ENCODE measurements at regions not wholly inside any gene's neighbourhood (a gene's known extent, or its start where the extent isn't known, plus 50 kb on each side); places are given as distances from the start of the nearest gene placed in this dataset.

DNA sequence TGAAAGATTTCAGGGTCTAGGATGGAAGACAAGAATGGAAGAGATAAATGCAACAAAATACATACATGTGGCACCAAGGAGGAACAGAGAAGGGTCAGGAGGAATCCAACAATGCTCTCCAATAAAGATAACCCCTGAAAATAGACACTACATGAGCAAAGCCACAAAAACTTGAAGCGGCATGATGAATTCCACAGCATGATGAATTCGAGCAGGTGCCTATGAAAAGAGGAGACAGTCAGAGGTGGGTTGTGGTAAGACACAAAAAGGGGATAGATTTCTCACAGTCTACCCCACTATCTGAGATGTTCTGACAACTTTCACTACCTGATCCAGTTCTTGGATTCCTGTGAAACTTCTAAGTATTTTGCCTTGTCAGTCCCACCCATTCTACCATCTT, 81.5 kb upstream of the PAPPA start:
- Mint-ChIP-seq H3K4me1 (no peaks in the 10 kb centered on the region), H3K36me3 (no peaks in the 10 kb centered on the region), H3K4me3 (no peak overlapping the region), H3K27me3 (no peaks in the 10 kb centered on the region), H3K27ac (no peak overlapping the region), H3K9me3 (no peaks in the 10 kb centered on the region)
- ATAC-seq (ENCODE audit: low read depth) (no peak), DNase-seq (no peak)
- POLR2A ChIA-PET, result no interaction called here

DNA sequence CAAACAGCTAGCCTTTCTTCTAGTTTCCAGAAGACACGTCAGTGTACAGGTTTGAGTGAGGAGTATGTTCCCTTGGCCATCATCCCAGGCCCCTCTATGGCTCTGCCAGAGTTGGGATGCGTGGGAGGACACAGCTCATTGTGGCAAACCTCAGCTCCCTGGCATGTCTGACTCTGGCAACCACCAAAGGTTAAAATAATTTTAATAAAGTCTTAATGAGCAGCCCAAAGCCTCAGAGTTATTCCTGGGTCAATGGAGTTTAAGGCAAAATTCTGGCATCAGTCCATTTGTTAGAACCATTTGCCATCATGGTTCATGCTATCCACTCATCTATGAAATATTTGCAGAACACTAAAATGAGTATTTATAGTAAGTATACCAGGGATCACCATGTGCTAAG, 79.8 kb upstream of the PAPPA start:
- Mint-ChIP-seq H3K36me3 (no peaks in the 10 kb centered on the region), H3K27ac (no peak overlapping the region), H3K27me3 (no peaks in the 10 kb centered on the region), H3K9me3 (no peaks in the 10 kb centered on the region), H3K4me1 (no peaks in the 10 kb centered on the region), H3K4me3 (no peak overlapping the region)
- POLR2A ChIA-PET, result no interaction called here
- ATAC-seq (ENCODE audit: low read depth), result no peak
- no peak for DNase-seq

DNA sequence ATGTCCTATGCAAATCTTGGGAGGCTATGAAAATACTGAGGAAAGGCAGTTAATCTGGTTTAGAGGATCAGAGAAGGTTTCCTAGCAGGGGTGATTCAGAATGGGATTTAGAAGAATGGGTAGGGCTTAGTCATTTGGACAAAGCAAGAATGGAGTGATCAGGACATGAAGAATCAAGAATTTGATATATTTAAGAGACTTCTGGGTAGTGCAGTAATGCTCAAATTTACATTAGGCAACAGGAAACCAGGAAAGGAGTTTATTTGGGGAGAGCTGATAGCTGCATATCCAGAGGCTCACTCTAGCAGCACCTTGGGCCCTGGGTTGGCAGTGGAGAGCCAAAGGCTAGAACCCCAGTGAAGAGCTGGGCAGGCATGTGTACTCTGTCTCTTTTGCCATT, 78.9 kb upstream of the PAPPA start:
- Mint-ChIP-seq H3K4me1 (no peaks in the 10 kb centered on the region), H3K27me3 (no peaks in the 10 kb centered on the region)
- POLR2A ChIA-PET, result no interaction called here

DNA sequence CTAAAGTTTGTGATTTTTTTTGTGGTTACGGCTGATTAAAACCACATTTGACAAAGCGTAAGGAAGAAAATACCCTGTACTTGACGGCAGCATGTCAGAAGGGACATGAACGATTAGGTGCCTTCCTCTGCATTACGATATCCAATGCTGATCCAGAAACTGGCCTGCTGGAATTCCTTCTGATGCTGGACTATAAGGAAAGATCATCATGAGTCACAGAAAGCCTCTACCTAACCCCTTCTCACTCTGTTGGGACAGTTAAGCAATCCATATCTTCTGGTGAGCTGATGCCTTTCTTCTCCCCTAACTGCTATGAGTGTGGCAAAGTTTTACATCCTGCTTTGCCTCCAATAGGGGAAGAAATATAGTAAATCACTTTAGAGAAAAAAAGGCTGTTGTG, 78.4 kb upstream of the PAPPA start:
- H3K27me3 Mint-ChIP-seq, result no peaks in the 10 kb centered on the region
- H3K27ac Mint-ChIP-seq, result no peak overlapping the region
- POLR2A ChIA-PET, result no interaction called here
- H3K4me3 Mint-ChIP-seq, result no peak overlapping the region
- no peaks in the 10 kb centered on the region for H3K4me1 Mint-ChIP-seq
- ATAC-seq (ENCODE audit: low read depth), result no peak
- no peaks in the 10 kb centered on the region for H3K9me3 Mint-ChIP-seq
- no peak for DNase-seq
- H3K36me3 Mint-ChIP-seq, result no peaks in the 10 kb centered on the region

More for the DNA sequence above, 78.9 kb upstream of the PAPPA start:
- no peaks in the 10 kb centered on the region for H3K9me3 Mint-ChIP-seq
- no peak for ATAC-seq (ENCODE audit: low read depth)
- no peak for DNase-seq
- H3K36me3 Mint-ChIP-seq, result no peaks in the 10 kb centered on the region
- no peak overlapping the region for H3K4me3 Mint-ChIP-seq
- H3K27ac Mint-ChIP-seq, result no peak overlapping the region

DNA sequence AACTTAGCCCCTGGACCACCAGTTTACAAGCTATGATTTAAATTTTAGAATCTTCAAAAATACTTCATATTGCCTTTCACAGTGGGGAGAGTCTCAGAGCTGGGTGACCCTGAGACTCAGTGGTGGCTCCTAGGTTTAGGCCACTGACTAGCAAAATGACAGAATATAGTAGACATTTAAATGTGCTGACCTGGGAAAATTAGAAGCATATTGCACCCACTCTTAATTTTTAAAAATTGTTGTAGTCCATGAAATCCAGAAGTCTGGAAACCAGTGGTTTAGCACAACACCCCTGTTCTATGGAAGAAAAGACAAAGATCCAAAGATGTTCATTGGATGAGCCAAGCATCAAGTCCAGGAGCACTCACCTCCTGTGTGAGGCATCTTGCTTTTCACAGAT, 75.0 kb upstream of the PAPPA start:
- POLR2A ChIA-PET, result no interaction called here
- DNase-seq, result no peak

DNA sequence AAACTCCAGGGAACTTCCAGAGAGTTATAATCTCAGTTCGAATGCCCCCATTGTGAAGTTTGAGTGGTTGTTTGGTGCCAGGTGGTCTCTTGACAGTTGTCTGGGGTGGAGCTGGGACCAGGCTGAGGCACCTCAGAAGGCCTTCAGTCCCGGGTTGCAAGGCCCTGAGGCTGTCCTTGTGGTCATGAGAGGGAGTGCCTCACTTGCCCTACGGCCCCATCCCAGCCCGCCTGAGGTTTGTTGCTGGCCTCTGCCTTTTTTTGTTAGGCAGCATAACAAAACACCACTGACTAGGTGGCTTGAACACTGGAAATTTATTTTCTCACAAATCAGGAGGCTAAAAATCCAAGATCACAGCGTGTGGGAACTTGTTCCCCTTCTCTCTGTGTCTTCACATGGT, 73.0 kb upstream of the PAPPA start:
- no peaks in the 10 kb centered on the region for H3K36me3 Mint-ChIP-seq
- no peaks in the 10 kb centered on the region for H3K27me3 Mint-ChIP-seq
- POLR2A ChIA-PET, result no interaction called here
- H3K27ac Mint-ChIP-seq, result no peak overlapping the region
- no peaks in the 10 kb centered on the region for H3K9me3 Mint-ChIP-seq
- DNase-seq (no peak), ATAC-seq (ENCODE audit: low read depth) (no peak)
- no peaks in the 10 kb centered on the region for H3K4me1 Mint-ChIP-seq
- H3K4me3 Mint-ChIP-seq, result no peak overlapping the region

More for the DNA sequence above, 75.0 kb upstream of the PAPPA start:
- Mint-ChIP-seq H3K4me3 (no peak overlapping the region), H3K36me3 (no peaks in the 10 kb centered on the region), H3K27ac (no peak overlapping the region), H3K27me3 (no peaks in the 10 kb centered on the region), H3K9me3 (no peaks in the 10 kb centered on the region), H3K4me1 (no peaks in the 10 kb centered on the region)
- ATAC-seq (ENCODE audit: low read depth), result no peak

DNA sequence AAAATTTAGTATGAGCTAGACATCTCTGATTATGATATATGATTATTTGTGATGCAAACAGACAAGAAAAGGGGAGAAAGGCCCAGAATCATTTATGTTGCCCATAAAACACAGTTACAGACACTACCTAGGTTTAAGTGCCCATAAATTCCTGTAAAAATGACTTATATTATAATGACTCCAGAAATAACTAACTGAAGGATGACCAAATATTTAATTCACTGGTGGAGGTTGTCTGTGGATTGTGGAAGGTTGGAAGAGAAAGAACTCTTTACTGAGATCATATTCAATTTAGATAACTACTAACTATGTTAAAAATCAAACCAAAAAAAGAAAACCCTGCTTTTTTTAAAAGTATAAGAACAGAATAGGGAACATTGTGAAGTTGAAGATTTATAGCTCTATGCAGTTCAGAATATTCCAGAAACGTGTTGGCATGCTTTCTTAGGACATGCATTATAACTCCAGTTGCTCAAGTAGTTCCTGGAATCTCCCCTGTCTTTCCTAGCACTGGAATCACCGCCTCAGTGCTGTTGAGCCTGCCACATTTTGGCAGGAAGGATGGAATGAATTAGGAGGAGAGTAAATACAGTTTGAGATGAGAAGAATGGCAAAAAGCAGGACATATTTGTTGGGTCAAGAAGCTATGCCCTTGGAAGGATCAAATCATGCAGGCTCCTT, 72.0 kb upstream of the PAPPA start:
- POLR2A ChIA-PET, result no interaction called here
- DNase-seq (no peak), ATAC-seq (ENCODE audit: low read depth) (no peak)
- no peak overlapping the region for H3K4me3 Mint-ChIP-seq
- H3K9me3 Mint-ChIP-seq, result no peaks in the 10 kb centered on the region
- H3K27ac Mint-ChIP-seq, result no peak overlapping the region
- no peaks in the 10 kb centered on the region for H3K4me1 Mint-ChIP-seq
- no peaks in the 10 kb centered on the region for H3K36me3 Mint-ChIP-seq
- no peaks in the 10 kb centered on the region for H3K27me3 Mint-ChIP-seq

DNA sequence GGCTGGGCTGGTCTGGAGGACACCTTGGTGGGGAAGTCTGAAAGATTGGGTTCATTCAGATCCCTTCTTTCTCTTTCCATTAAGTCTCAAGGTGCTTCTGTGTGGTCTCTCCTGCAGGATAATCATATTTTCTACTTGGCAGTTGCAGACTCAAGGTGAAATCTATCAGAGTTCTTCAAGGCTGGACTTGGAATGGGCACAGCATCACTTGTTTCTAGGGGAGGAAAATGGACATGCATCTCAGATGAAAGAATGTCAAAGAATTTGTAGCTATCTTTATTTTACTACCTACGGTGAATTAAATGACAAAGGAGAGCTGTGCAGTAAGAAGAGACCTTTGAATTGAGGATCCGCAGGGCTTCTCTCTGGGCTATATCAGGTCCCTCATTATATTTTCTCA, 69.8 kb upstream of the PAPPA start:
- POLR2A ChIA-PET, result no interaction called here
- H3K27me3 Mint-ChIP-seq, result no peaks in the 10 kb centered on the region
- no peaks in the 10 kb centered on the region for H3K36me3 Mint-ChIP-seq
- DNase-seq, result no peak
- no peak overlapping the region for H3K4me3 Mint-ChIP-seq
- ATAC-seq (ENCODE audit: low read depth), result no peak
- H3K27ac Mint-ChIP-seq, result no peak overlapping the region
- H3K9me3 Mint-ChIP-seq, result no peaks in the 10 kb centered on the region
- no peaks in the 10 kb centered on the region for H3K4me1 Mint-ChIP-seq

DNA sequence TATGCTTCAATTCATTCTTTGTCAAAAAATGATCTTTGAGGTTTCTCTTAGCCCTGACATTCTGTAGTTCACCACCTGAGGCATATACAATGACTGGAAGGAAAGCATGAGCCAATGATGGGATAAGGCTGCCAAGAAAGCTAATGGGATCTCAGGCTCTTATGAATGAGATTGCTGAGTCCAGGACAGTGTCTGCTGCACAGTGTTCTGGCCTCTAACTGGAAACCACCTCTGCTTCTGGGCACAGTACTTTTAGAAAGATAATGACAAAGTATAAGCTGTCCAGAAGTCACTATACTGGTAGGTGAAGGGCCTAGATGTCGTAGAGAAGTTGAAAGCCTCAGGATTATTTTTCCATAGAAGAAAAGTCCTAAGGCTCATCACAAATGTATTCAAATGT, 69.1 kb upstream of the PAPPA start:
- Mint-ChIP-seq H3K4me3 (no peak overlapping the region), H3K27me3 (no peaks in the 10 kb centered on the region), H3K4me1 (no peaks in the 10 kb centered on the region), H3K36me3 (no peaks in the 10 kb centered on the region), H3K27ac (no peak overlapping the region), H3K9me3 (no peaks in the 10 kb centered on the region)
- DNase-seq, result no peak
- POLR2A ChIA-PET, result no interaction called here
- no peak for ATAC-seq (ENCODE audit: low read depth)

DNA sequence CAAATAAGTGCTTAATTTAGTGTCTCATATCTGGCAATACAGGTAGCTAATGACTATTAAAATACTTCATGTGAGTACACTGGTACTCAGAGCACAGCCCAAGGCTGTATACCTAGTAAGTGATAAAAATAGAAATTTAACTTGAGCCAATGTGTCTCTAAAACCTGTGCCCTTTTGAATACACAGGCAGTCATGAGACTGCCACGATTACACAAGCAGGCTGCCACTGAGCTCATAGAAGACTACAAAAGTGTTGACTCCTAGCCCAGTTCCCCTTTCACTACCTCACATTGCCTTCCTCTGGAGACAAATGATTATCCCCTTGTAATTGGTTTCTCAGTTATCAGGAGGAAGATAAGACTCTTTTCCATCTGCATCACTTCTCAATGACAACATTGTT, 66.3 kb upstream of the PAPPA start:
- Mint-ChIP-seq H3K9me3 (peaks cover 3% of the 10 kb centered on the region), H3K27me3 (no peaks in the 10 kb centered on the region)

DNA sequence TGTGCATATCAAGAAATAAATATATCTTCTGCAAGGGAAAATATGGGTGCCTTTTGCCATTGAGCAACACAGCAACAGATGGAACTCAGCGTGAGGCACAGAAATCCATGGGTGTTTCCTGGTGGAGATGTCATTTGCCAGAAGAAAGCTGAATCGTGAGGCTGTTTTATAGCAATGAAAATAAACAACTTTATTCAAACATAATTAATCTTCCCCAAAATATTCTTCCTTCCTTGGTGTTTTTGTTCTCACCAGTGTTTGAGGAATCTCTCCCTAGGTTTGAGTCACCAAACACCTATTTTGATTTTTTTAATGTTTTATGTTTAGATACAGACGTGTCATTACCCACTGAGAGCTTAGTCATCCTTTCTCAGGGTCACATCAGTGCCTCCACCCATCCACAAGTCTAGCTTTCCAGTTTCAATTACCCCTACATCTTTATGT, 65.8 kb upstream of the PAPPA start:
- H3K4me1 Mint-ChIP-seq, result no peaks in the 10 kb centered on the region
- no peaks in the 10 kb centered on the region for H3K27me3 Mint-ChIP-seq
- peaks cover 3% of the 10 kb centered on the region for H3K9me3 Mint-ChIP-seq
- no peak overlapping the region for H3K4me3 Mint-ChIP-seq
- POLR2A ChIA-PET, result no interaction called here
- H3K36me3 Mint-ChIP-seq, result no peaks in the 10 kb centered on the region
- DNase-seq (no peak), ATAC-seq (ENCODE audit: low read depth) (no peak)
- H3K27ac Mint-ChIP-seq, result no peak overlapping the region

More for the DNA sequence above, 66.3 kb upstream of the PAPPA start:
- DNase-seq, result no peak
- Mint-ChIP-seq H3K4me3 (no peak overlapping the region), H3K27ac (no peak overlapping the region), H3K36me3 (no peaks in the 10 kb centered on the region), H3K4me1 (no peaks in the 10 kb centered on the region)
- POLR2A ChIA-PET, result no interaction called here
- no peak for ATAC-seq (ENCODE audit: low read depth)

DNA sequence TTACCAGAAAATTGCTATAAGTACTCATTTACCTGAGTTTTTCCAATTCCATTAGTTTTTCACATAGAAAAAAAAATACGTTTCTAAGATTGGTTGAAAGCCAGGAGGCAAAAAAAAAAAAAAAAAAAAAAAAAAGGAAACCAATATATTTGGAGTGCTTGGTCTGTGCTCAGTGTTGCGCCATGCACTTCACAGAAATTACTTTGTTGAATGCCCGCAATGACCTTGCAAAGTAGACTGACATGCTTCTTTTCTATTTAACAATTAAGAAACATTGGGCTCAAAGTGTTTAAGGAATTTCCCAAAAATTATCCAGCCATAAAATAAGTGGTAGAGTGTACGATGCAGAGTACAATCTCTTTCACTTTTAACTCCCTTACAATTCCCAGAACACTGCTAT, 65.2 kb upstream of the PAPPA start:
- no peak overlapping the region for H3K27ac Mint-ChIP-seq
- no peaks in the 10 kb centered on the region for H3K4me1 Mint-ChIP-seq
- H3K27me3 Mint-ChIP-seq, result no peaks in the 10 kb centered on the region
- H3K4me3 Mint-ChIP-seq, result no peak overlapping the region
- H3K9me3 Mint-ChIP-seq, result peaks cover 3% of the 10 kb centered on the region
- ATAC-seq (ENCODE audit: low read depth) (no peak), DNase-seq (no peak)
- H3K36me3 Mint-ChIP-seq, result no peaks in the 10 kb centered on the region
- POLR2A ChIA-PET, result no interaction called here

DNA sequence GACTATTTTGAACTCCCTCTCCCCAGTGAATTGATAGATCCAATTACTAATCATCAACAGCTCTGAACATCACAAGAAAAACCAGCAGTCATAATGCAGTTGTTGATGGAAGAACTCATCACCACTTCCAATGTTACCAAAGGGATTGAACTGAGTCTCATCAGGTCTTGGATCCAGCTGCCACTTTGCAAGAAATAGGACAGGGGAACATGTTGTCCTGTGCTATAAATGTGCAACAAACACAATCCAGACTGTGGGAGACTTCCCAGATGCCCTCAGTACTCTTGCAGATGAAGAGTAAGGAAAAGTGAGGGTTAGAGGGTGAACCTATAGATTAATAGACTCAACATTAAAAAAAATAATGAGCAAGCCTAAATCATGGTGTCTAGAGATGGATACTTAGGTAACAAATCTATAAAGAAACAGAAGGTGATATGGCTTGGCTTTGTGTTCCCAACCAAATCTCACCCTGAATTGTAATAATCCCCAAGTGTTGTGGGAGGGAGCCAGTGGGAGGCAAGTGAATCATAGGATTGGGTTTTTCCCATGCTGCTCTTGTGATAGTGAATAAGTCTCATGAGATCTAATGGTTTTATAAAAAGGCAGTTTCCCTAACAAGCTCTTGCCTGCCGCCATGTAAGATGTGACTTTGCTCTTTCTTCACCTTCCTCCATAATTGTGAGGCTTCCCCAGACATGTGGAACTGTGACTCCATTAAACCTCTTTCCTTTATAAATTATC, 63.4 kb upstream of the PAPPA start:
- H3K9me3 Mint-ChIP-seq, result peaks cover 3% of the 10 kb centered on the region
- H3K27ac Mint-ChIP-seq, result no peak overlapping the region
- no peak for DNase-seq
- H3K4me1 Mint-ChIP-seq, result no peaks in the 10 kb centered on the region
- H3K27me3 Mint-ChIP-seq, result no peaks in the 10 kb centered on the region
- H3K4me3 Mint-ChIP-seq, result no peak overlapping the region
- H3K36me3 Mint-ChIP-seq, result no peaks in the 10 kb centered on the region
- ATAC-seq (ENCODE audit: low read depth), result no peak
- POLR2A ChIA-PET, result no interaction called here

DNA sequence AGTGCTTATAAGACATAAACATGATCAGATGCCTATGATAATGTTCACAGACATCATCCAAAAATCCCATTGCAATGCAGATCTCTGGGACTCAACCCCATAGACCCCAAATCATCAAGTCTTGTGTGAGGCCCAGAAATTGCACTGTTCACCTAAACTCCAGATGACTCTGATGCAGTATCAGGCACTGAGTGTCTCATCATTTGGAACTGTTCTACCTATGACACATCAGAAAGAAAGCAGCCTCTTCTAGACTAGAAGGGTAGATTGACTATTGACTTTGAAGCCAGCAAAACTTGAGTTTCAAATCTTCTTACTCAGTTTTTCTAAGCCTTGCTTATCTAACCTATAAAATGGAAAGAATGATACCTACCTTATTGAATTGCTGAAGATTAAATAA, 58.7 kb upstream of the PAPPA start:
- no peak overlapping the region for H3K27ac Mint-ChIP-seq
- POLR2A ChIA-PET, result no interaction called here
- H3K4me1 Mint-ChIP-seq, result no peaks in the 10 kb centered on the region
- H3K36me3 Mint-ChIP-seq, result no peaks in the 10 kb centered on the region
- ATAC-seq (ENCODE audit: low read depth) (no peak), DNase-seq (no peak)
- H3K4me3 Mint-ChIP-seq, result no peak overlapping the region
- peaks cover 3% of the 10 kb centered on the region for H3K9me3 Mint-ChIP-seq
- no peaks in the 10 kb centered on the region for H3K27me3 Mint-ChIP-seq
